Right renal pelvis (tissue), 4 donors: ENCODE measurements at regions not wholly inside any gene's neighbourhood (a gene's known extent, or its start where the extent isn't known, plus 50 kb on each side); places are given as distances from the start of the nearest gene placed in this dataset.
"Not testable (repeated sequence)": the region's sequence is repeated elsewhere in the genome, so short reads cannot be mapped to it uniquely, and the experiment has no call there.

Experiments
- DNase-seq, 4 donors: peaks; one replicate each; pipeline ENCODE4 v3.0.0-alpha.2; 2013; ENCODE audit warnings: low read depth in 4 of 4, low spot score in 3 of 4, missing footprints in 1 of 4

- DNase-seq = no peak
Measured at GRCh38 chr1:37158113-37158749, 123.9 kb upstream of the GRIK3 start.

GRCh38 chr1:37159102-37159501, 124.8 kb upstream of the GRIK3 start:
- DNase-seq = no peak

- no peak for DNase-seq
Measured at GRCh38 chr1:37161171-37161570, 126.9 kb upstream of the GRIK3 start.

- DNase-seq = no peak
Measured at GRCh38 chr1:37162059-37162458, 127.7 kb upstream of the GRIK3 start.

- no peak for DNase-seq
Measured at GRCh38 chr1:37166005-37166404, 131.7 kb upstream of the GRIK3 start.

DNA sequence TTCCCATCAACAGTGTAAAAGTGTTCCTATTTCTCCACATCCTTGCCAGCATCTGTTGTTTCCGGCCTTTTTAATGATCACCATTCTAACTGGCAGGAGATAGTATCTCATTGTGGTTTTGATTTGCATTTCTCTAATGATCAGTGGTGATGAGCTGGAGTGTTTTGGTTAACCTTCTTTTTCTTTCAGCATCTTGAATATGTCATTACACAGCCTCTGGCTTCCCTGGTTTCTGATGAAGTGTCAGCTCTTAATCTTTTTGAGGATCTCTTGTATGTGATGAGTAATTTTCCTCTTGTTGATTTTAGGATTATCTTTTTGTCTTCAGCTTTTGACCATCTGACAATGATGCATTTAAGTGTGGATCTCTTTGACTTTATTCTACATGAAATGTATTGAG, 133.2 kb upstream of the GRIK3 start:
- no peak for DNase-seq

DNA sequence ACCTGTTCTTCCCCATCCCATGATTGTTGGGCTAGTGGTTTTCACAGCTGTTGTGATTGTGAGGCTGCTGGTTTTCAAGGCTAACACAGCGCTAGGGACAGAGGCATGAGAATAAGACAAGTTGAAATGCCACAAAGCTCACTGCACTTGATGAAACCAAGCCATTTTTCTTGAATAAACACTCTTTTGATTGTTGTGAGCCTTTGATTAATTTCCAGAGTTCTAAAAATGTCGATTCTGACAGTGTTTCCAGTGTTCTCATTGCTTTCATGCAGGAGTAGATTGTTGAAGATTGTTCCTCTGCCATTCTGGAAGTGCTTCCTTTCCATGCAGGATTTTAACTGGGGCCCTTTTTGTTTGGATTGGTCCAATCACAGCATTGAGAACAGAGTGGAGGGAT, 134.9 kb upstream of the GRIK3 start:
- DNase-seq = no peak

- no peak for DNase-seq
Measured at GRCh38 chr1:37169743-37170275, 135.5 kb upstream of the GRIK3 start.

DNA sequence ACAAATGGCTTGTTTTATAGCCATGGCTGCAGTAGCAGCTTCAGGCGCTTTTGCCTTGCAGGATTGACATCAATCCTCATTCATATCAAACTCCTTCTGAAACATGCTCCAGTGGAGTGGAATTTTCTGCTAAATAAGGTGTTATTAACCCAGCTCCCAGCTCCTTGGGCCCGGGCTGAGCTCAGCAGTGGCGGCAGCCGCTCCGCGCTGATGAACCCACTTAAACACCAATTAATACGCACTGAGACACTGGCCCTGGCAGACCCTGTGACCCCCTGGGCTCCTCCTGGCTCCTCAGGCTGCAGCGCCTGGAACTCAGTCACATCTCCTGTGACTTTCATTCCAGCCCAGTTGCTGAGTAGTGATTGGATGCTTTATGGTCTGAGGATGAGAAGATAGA, 137.4 kb upstream of the GRIK3 start:
- no peak for DNase-seq

DNA sequence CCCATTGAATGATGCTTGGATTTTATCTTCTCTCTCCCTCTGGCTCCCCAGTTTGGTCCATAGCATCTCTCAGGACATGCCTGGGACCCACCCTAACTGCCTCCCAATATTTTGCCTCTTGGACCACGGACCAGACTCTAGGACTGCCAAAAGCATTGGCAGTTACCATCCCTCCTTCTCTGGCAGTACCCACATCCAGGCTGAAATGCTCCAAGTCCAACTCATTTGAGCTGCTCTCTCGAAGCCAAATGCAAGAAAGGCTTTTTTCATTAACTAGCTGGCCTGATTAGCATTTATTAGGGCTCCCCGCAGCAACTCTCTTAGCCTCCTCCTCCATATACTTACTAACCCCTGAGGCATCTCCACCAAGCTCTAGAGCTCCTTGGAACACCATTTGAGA, 140.0 kb upstream of the GRIK3 start:
- DNase-seq = no peak

GRCh38 chr1:37174876-37175275, 140.6 kb upstream of the GRIK3 start:
- DNase-seq = no peak

- no peak for DNase-seq
Measured at GRCh38 chr1:37175666-37176215, 141.4 kb upstream of the GRIK3 start.

DNA sequence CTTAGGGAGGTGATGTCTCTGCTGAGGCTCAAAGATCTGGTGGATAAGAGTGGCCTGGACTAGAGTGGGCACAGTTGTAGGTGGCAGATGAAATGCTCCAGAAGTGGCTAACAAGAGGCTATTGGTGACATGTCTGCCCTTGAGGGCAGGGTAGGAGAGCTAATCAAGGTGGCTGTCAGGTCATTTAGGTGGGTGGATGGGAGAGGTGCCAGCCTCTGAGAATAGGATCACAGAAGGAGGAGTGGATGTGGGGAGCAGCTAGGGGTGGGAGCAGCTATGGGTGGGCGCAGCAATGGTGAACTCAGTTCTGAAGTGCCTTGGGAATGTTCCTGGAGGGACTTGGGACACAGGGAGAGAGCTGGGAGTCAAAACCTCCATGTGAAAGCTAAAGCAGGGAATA, 142.0 kb upstream of the GRIK3 start:
- no peak for DNase-seq

DNA sequence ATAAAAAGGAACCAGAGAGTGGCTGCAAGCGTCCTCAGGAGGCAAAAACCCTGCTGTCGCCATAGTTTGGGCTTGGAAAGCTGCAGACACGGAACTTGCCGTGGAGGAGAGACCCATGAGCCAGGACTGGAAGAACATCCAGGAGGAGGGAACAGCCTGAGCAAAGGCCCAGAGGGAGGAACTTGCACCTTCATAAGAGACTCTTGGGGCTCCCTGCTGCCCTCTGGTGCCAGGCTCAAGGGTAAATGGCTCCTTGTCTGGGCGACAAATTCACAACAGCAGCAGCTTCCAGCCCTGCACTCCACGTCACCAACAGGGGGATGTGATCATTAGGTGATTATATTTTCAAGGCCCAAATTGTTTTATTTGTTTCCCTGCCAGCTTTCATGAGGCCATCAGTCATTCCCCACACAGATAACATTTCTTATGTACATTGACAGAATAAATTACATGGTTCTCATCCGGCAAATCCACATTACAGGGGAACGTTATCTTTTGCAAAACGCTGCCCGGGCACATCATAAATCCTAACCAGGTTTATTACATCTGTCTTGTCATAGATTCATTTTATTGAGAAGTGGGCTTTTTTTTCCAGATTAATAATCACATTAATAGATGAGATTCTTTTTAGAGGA, 143.0 kb upstream of the GRIK3 start:
- DNase-seq = peak in 1 of 4 donors; percentile 3

GRCh38 chr1:37181425-37181824, 147.1 kb upstream of the GRIK3 start:
- no peak for DNase-seq

DNA sequence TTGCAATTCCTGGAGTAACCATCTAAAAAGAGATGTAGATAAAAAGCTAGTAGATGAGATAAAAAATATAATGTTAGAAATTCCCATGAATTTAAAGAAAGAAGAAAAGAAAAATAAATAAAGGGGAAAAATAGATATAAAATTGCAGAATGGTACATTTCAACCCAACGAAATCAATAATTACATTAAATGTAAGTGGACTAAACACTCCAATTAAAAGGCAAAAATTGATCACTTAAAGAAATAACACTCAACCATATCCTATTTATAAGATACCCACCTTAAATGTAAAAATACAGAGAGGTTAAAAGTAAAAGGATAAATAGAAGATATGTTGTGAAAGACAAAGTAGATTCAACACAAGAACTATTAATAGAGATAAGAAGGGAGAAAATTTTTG, 150.5 kb upstream of the GRIK3 start:
- no peak for DNase-seq

GRCh38 chr1:37186246-37186756, 152.0 kb upstream of the GRIK3 start:
- no peak for DNase-seq

DNA sequence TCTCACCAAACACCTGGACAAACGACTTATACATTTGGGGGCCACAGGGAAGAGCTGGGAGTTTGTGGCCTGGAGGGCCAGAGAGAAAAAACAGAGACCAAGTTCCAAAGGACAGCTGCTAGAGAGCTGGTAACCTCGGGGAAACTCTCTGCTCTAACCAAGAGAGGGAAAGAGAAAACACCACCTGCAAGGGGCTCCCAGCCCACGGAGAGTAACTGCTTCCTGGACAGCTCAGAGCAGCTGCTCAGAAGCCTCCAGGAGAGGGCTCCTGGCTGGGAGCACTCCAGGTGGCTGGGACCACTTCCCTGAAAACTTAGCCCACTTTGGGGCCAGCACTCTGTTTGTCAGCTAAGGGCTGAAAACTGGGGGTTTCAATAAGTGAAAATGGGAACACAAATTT, 154.8 kb upstream of the GRIK3 start:
- DNase-seq = no peak

GRCh38 chr1:37197411-37197810, 163.1 kb upstream of the GRIK3 start:
- DNase-seq = no peak

- not testable (repeated sequence) for DNase-seq
Measured at GRCh38 chr1:37214305-37214704, 180.0 kb upstream of the GRIK3 start.

- DNase-seq = no peak
Measured at GRCh38 chr1:37233606-37234005, 199.3 kb upstream of the GRIK3 start.

DNA sequence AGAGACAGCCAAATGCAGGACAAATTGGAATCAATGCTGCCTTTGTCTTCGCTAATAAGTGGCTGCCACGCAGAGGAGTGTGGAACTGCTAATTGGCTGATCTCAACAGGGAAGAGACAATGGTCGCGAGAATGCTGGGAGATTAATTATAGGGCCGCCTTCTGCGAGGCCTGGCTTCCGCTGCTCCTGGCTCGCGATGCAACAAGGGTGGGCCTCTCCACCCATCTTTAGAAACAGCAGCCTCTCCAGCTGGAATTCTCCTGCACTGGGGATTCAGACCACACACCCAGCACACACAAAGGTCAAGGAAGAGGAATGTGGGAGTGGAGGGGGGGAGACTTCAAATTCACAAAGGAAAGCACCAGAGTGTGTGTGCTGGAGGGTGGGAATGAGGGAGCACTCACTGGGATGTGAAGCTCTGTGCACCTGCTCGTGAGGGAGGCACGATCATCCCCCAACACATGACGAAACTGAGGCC, 200.7 kb upstream of the GRIK3 start:
- DNase-seq = no peak
